ENCODE measurements at regions not wholly inside any gene's neighbourhood (a gene's known extent, or its start where the extent isn't known, plus 50 kb on each side); places are given as distances from the start of the nearest gene placed in this dataset.

GRCh38 chr13:110070046-110070445 is 236.9 kb downstream of the COL4A1 start:
- peaks cover 15% of the 10 kb centered on the region for H3K4me1 Mint-ChIP-seq
- peaks cover 29% of the 10 kb centered on the region for H3K4me1 ChIP-seq
- no peaks in the 10 kb centered on the region for H4K20me1 ChIP-seq (ENCODE audit: low read depth)
- no peak overlapping the region for H3K4me3 Mint-ChIP-seq
- no peak overlapping the region for H3K27ac Mint-ChIP-seq
- peaks cover 8% of the 10 kb centered on the region for H3K9me3 Mint-ChIP-seq
- H3K4me2 ChIP-seq = peak overlapping the region; percentile 53
- H3K9me3 ChIP-seq (ENCODE audit: low read depth) = no peaks in the 10 kb centered on the region
- H3K79me2 ChIP-seq (ENCODE audit: low read depth) = no peaks in the 10 kb centered on the region
- H3K4me3 ChIP-seq = peak overlapping the region; percentile 10
- H2AFZ ChIP-seq (replicated peaks) = peak overlapping the region; percentile 51
- DNase-seq (ENCODE audit: low spot score) = peak; percentile 79
- no peak overlapping the region for H3K27ac ChIP-seq
- H3K36me3 ChIP-seq = no peaks in the 10 kb centered on the region
- peaks cover 1% of the 10 kb centered on the region for H3K36me3 Mint-ChIP-seq
- H3K27me3 ChIP-seq = no peaks in the 10 kb centered on the region
- TF ChIP-seq CTCF (IDR thresholded peaks at IDR 0.05) = peak; percentile 25
- no peak for TF ChIP-seq EZH2phosphoT487 (IDR thresholded peaks at IDR 0.05)
- H3K27me3 Mint-ChIP-seq (ENCODE audit: insufficient read depth, low read depth) = peaks cover 6% of the 10 kb centered on the region
- peaks cover 14% of the 10 kb centered on the region for H3F3A ChIP-seq (ENCODE audit: low read depth)
- no peak overlapping the region for H3K9ac ChIP-seq

- TF ChIP-seq EZH2phosphoT487 (IDR thresholded peaks at IDR 0.05) (no peak), CTCF (IDR thresholded peaks at IDR 0.05) (no peak), EZH2 (IDR thresholded peaks at IDR 0.05) (no peak)
Measured at GRCh38 chr13:110068176-110068473, 238.8 kb downstream of the COL4A1 start.

GRCh38 chr13:110067355-110068175 is 239.4 kb downstream of the COL4A1 start:
- Histone ChIP-seq H3F3A (ENCODE audit: low read depth) (peaks cover 10% of the 10 kb centered on the region), H4K20me1 (ENCODE audit: low read depth) (no peaks in the 10 kb centered on the region), H3K27ac (no peak overlapping the region), H3K27me3 (no peaks in the 10 kb centered on the region), H3K79me2 (ENCODE audit: low read depth) (no peaks in the 10 kb centered on the region), H3K36me3 (no peaks in the 10 kb centered on the region), H3K4me2 (no peak overlapping the region), H3K9me3 (ENCODE audit: low read depth) (no peaks in the 10 kb centered on the region), H3K9ac (no peak overlapping the region), H3K4me1 (peaks cover 19% of the 10 kb centered on the region), H3K4me3 (no peak overlapping the region), H2AFZ (replicated peaks) (no peak overlapping the region)
- Mint-ChIP-seq H3K4me1 (peaks cover 15% of the 10 kb centered on the region), H3K27ac (no peak overlapping the region), H3K4me3 (no peak overlapping the region), H3K36me3 (peaks cover 1% of the 10 kb centered on the region), H3K27me3 (ENCODE audit: insufficient read depth, low read depth) (peaks cover 4% of the 10 kb centered on the region), H3K9me3 (peaks cover 8% of the 10 kb centered on the region)
- no peak for DNase-seq (ENCODE audit: low spot score)
- TF ChIP-seq EZH2 (IDR thresholded peaks at IDR 0.05) (no peak), EZH2phosphoT487 (IDR thresholded peaks at IDR 0.05) (no peak), CTCF (IDR thresholded peaks at IDR 0.05) (no peak)

More at GRCh38 chr13:110068176-110068473, 238.8 kb downstream of the COL4A1 start:
- no peak overlapping the region for H3K27ac Mint-ChIP-seq
- no peaks in the 10 kb centered on the region for H3K36me3 ChIP-seq
- no peak overlapping the region for H3K4me2 ChIP-seq
- no peak overlapping the region for H3K4me3 ChIP-seq
- peaks cover 19% of the 10 kb centered on the region for H3K4me1 ChIP-seq
- peaks cover 8% of the 10 kb centered on the region for H3K9me3 Mint-ChIP-seq
- peaks cover 6% of the 10 kb centered on the region for H3K27me3 Mint-ChIP-seq (ENCODE audit: insufficient read depth, low read depth)
- no peak overlapping the region for H2AFZ ChIP-seq (replicated peaks)
- no peak overlapping the region for H3K9ac ChIP-seq
- peaks cover 10% of the 10 kb centered on the region for H3F3A ChIP-seq (ENCODE audit: low read depth)
- no peak overlapping the region for H3K4me3 Mint-ChIP-seq
- H3K36me3 Mint-ChIP-seq = peaks cover 1% of the 10 kb centered on the region
- peaks cover 15% of the 10 kb centered on the region for H3K4me1 Mint-ChIP-seq
- H3K27ac ChIP-seq = no peak overlapping the region
- no peaks in the 10 kb centered on the region for H3K27me3 ChIP-seq
- no peak for DNase-seq (ENCODE audit: low spot score)
- H3K9me3 ChIP-seq (ENCODE audit: low read depth) = no peaks in the 10 kb centered on the region
- H3K79me2 ChIP-seq (ENCODE audit: low read depth) = no peaks in the 10 kb centered on the region
- H4K20me1 ChIP-seq (ENCODE audit: low read depth) = no peaks in the 10 kb centered on the region

All from neural progenitor cell (in vitro differentiated cells).